ENCODE measurements at regions not wholly inside any gene's neighbourhood (a gene's known extent, or its start where the extent isn't known, plus 50 kb on each side); places are given as distances from the start of the nearest gene placed in this dataset.
A peak's percentile ranks its signal among the peaks of the same experiment; 100 is the strongest.

- H2BK12ac ChIP-seq (ENCODE audit: insufficient read length, low read depth, low read length), result no peak overlapping the region
- H3K14ac ChIP-seq (ENCODE audit: insufficient read depth, low read length), result no peak overlapping the region
- H3K79me2 ChIP-seq (ENCODE audit: insufficient read depth, low read length), result no peaks in the 10 kb centered on the region
- 0 out of 7 replicates have a peak overlapping the region, but pooled peaks of 1 of the 3 experiments have one; percentile 16 for H3K27ac Mint-ChIP-seq
- no peaks in the 10 kb centered on the region for H3K27me3 ChIP-seq (ENCODE audit: insufficient read depth, low read length)
- no peak overlapping the region for H2BK5ac ChIP-seq (ENCODE audit: insufficient read length, low read length)
- H3K4me1 Mint-ChIP-seq, result peaks cover 22 to 25% of the 10 kb centered on the region in 2 experiments
- H4K91ac ChIP-seq (ENCODE audit: insufficient read length, low read depth, low read length), result no peak overlapping the region
- H3K9me3 ChIP-seq (ENCODE audit: control insufficient read depth, low read depth, low read length), result no peaks in the 10 kb centered on the region
- no peak overlapping the region for H2BK20ac ChIP-seq (ENCODE audit: low read depth, low read length, poor library complexity, severe bottlenecking)
- no peak overlapping the region for H2BK15ac ChIP-seq (ENCODE audit: low read depth, low read length)
- H3K4ac ChIP-seq (ENCODE audit: low read depth, low read length), result no peak overlapping the region
- WGBS (ENCODE audit: extremely low coverage, insufficient read length, low lambda C conversion rate), result no CpG with 5 or more reads among the region's 2 CpGs
- no peak for TF ChIP-seq CTCF (conservative IDR thresholded peaks at IDR 0.05)
- H3K4me1 ChIP-seq (ENCODE audit: insufficient read depth, low read length), result peaks cover 5% of the 10 kb centered on the region; the same call in 1 of the 2 replicates
- H3K9ac ChIP-seq (ENCODE audit: extremely low read depth, insufficient read length, low read length), result no peak overlapping the region
- H3K4me3 Mint-ChIP-seq, result no peak overlapping the region
- no peak for DNase-seq
- no peaks in the 10 kb centered on the region for H3K9me3 Mint-ChIP-seq
- no peak overlapping the region for H2AFZ ChIP-seq (ENCODE audit: low read length)
- no peak overlapping the region for H3K4me2 ChIP-seq (ENCODE audit: insufficient read depth, insufficient read length, low read length)
- H3K18ac ChIP-seq (ENCODE audit: insufficient read length, low read depth, low read length), result no peak overlapping the region
- no peak overlapping the region for H4K5ac ChIP-seq (ENCODE audit: insufficient read length, low read depth, low read length)
- H4K20me1 ChIP-seq (ENCODE audit: control insufficient read depth, insufficient read depth, insufficient read length), result no peaks in the 10 kb centered on the region
- H3K27me3 Mint-ChIP-seq (ENCODE audit: low read depth), result no peaks in the 10 kb centered on the region; the same call in 1 of the 2 replicates
- H3K23me2 ChIP-seq (ENCODE audit: insufficient read length, low read depth, low read length, poor library complexity, severe bottlenecking), result no peaks in the 10 kb centered on the region
- H3K56ac ChIP-seq (ENCODE audit: insufficient read length, low read depth, low read length), result no peak overlapping the region
- 0 out of 7 replicates have a peak, but pooled peaks cover 0 to 3% (median 0%) of the 10 kb centered on the region in 3 experiments for H3K36me3 Mint-ChIP-seq (ENCODE audit: insufficient read depth in 1 of 3, low read depth in 3 of 3)
- H3K79me1 ChIP-seq (ENCODE audit: insufficient read depth, low read depth, low read length, poor library complexity, severe bottlenecking), result no peaks in the 10 kb centered on the region
- H2AK5ac ChIP-seq (ENCODE audit: insufficient read length, low read length), result no peak overlapping the region
- no peak overlapping the region for H4K8ac ChIP-seq (replicated peaks; ENCODE audit: insufficient read length, low read depth, low read length)
- no peak overlapping the region for H3T11ph ChIP-seq (ENCODE audit: low read length)
- no peak overlapping the region for H2BK120ac ChIP-seq (ENCODE audit: low read depth, low read length, poor library complexity, severe bottlenecking)
- no peak overlapping the region for H3K23ac ChIP-seq (ENCODE audit: insufficient read length, low read depth, low read length)
- no peak overlapping the region for H3K27ac ChIP-seq (ENCODE audit: insufficient read length, low read depth, low read length)
Measured at GRCh38 chr6:87784690-87785089, 82.7 kb upstream of the AKIRIN2 start.
